A549 (cell line): ENCODE measurements at regions not wholly inside any gene's neighbourhood (a gene's known extent, or its start where the extent isn't known, plus 50 kb on each side); places are given as distances from the start of the nearest gene placed in this dataset.

Experiments used
- EHMT2 ChIP-seq: fragments of 200-600 bp; sonication (generic); IDR thresholded peaks from 2 replicates; pipeline ENCODE4 v1.6.1; 2016; ENCODE audit warnings: antibody characterized with exemption, low read depth, mild to moderate bottlenecking, moderate library complexity
- EP300 ChIP-seq, 2 experiments: fragments of >200 bp; sonication (Bioruptor Twin); formaldehyde crosslinking; IDR thresholded peaks; 2 replicates in 1 of 2; 3 replicates in 1 of 2; pipeline ENCODE4 v1.6.1; 2016 to 2017
- HOXA7 ChIP-seq: fragments of 250-450 bp; sonication (Bioruptor Pico); IDR thresholded peaks from 2 replicates; pipeline ENCODE4 v1.5.0; 2020; ENCODE audit warnings: mild to moderate bottlenecking, moderate library complexity
- POLR2A ChIP-seq: IDR thresholded peaks from 2 replicates; pipeline ENCODE4 v1.6.1; 2012; ENCODE audit warnings: mild to moderate bottlenecking, low read length
- RAD21 ChIP-seq, 2 experiments: fragments of >200 bp in 1 of 2; sonication (Bioruptor Twin) in 1 of 2; formaldehyde crosslinking in 1 of 2; IDR thresholded peaks in 1 of 2; conservative IDR thresholded peaks in 1 of 2; 2 replicates in 1 of 2; 3 replicates in 1 of 2; pipeline ENCODE4 v1.6.1; 2012 to 2018; ENCODE audit warnings: inconsistent platforms in 1 of 2
- RNF2 ChIP-seq: fragments of 200-600 bp; sonication (generic); IDR thresholded peaks from 2 replicates; pipeline ENCODE4 v1.6.1; 2016; ENCODE audit warnings: low read depth, mild to moderate bottlenecking, antibody characterized with exemption, moderate library complexity, borderline replicate concordance
- SREBF2 ChIP-seq: fragments of 450-650 bp; IDR thresholded peaks from 2 replicates; pipeline ENCODE4 v1.6.1; 2014; ENCODE audit warnings: mild to moderate bottlenecking, moderate library complexity
- ZFP36 ChIP-seq: fragments of 450-650 bp; IDR thresholded peaks from 2 replicates; pipeline ENCODE4 v1.6.1; 2014; ENCODE audit warnings: borderline replicate concordance; ENCODE audit not compliant: partially characterized antibody
- TF ChIP-seq, protein P1 (sequence below): fragments of >200 bp; sonication (Bioruptor Twin); formaldehyde crosslinking; IDR thresholded peaks from 3 replicates; pipeline ENCODE4 v1.5.1; 2016

DNA sequence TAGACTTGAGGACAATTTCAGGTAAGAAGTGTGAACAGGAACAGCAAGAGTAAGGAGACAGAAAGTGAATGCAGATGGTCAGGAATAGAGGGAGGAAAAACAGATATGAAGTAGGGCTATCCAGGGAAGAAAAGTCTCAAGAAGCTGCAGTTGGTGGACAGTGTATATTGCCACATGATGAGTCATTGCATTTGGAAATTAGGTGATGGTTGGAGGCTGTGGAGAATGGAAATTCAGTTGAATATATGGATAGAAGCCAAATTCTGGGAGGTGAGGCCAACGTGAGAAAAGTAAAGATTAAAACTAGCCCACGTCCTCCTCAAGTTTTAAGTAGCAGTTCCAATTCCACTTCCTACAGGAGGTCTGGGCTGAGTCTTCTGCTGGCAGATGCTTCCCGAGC, 158.4 kb downstream of the UBE2E3 start:
- TF ChIP-seq, protein P1, sequence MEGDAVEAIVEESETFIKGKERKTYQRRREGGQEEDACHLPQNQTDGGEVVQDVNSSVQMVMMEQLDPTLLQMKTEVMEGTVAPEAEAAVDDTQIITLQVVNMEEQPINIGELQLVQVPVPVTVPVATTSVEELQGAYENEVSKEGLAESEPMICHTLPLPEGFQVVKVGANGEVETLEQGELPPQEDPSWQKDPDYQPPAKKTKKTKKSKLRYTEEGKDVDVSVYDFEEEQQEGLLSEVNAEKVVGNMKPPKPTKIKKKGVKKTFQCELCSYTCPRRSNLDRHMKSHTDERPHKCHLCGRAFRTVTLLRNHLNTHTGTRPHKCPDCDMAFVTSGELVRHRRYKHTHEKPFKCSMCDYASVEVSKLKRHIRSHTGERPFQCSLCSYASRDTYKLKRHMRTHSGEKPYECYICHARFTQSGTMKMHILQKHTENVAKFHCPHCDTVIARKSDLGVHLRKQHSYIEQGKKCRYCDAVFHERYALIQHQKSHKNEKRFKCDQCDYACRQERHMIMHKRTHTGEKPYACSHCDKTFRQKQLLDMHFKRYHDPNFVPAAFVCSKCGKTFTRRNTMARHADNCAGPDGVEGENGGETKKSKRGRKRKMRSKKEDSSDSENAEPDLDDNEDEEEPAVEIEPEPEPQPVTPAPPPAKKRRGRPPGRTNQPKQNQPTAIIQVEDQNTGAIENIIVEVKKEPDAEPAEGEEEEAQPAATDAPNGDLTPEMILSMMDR = no peak
- TF ChIP-seq POLR2A = no peak
- TF ChIP-seq RNF2 = no peak
- no peak for TF ChIP-seq ZFP36
- TF ChIP-seq HOXA7 (CRISPR knock-in tag) = no peak
- TF ChIP-seq EHMT2 = no peak
- no peak for TF ChIP-seq SREBF2
- TF ChIP-seq EP300 (IDR thresholded peaks at IDR 0.05) = no peak
- no peak for TF ChIP-seq RAD21 (conservative IDR thresholded peaks at IDR 0.05 in 1 of 2, IDR thresholded peaks at IDR 0.05 in 1 of 2)
